Mucosa of rectum (tissue), 2 donors: ENCODE measurements at regions not wholly inside any gene's neighbourhood (a gene's known extent, or its start where the extent isn't known, plus 50 kb on each side); places are given as distances from the start of the nearest gene placed in this dataset.

Experiments
- H3K27ac ChIP-seq, 2 donors: one replicate each; pipeline ENCODE4 v1.7.0; 2013; ENCODE audit warnings: inconsistent platforms in 2 of 2, low read depth in 2 of 2, low read length in 2 of 2
- H3K27me3 ChIP-seq, 2 donors: one replicate each; pipeline ENCODE4 v1.7.0; 2013; ENCODE audit warnings: low read length in 2 of 2; ENCODE audit not compliant: control insufficient read depth in 2 of 2, insufficient read depth in 2 of 2
- H3K36me3 ChIP-seq, 2 donors: one replicate each; pipeline ENCODE4 v1.7.0; 2013; ENCODE audit warnings: low read length in 2 of 2; ENCODE audit not compliant: control insufficient read depth in 2 of 2, insufficient read depth in 2 of 2
- H3K4me1 ChIP-seq, 2 donors: one replicate each; pipeline ENCODE4 v1.7.0; 2013; ENCODE audit warnings: low read length in 2 of 2, mild to moderate bottlenecking in 1 of 2; ENCODE audit not compliant: control insufficient read depth in 2 of 2, insufficient read depth in 2 of 2
- H3K4me3 ChIP-seq, 2 donors: one replicate each; pipeline ENCODE4 v1.7.0; 2013; ENCODE audit warnings: low read length in 2 of 2
- H3K9ac ChIP-seq, 2 donors: one replicate each; pipeline ENCODE4 v1.7.0; 2013; ENCODE audit warnings: low read length in 2 of 2, low read depth in 1 of 2, mild to moderate bottlenecking in 1 of 2
- H3K9me3 ChIP-seq, 2 donors: one replicate each; pipeline ENCODE4 v1.7.0; 2013; ENCODE audit warnings: low read length in 2 of 2; ENCODE audit not compliant: control insufficient read depth in 2 of 2
- donor health status: healthy.
- donor health status: Normal muscosa, but diverticular disease.

DNA sequence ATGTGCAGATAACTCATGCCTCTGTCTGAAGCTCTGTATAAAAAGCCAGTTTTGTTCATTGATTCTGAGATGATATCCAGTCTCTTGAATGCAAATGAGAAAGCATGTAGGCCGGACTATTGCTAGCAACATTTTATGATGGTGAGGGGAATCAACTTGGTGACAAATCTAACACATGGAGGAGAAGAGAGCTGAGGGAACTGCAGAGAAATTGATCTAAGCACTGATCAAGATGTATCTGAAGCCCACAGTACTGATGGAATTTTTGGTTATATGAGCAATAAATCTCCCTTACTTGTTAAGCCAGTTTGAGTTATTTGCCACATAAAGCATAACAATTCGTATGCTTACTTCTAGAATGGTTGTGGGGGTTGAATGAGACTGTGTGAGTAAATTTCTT lies 295.6 kb upstream of the DDHD1 start:
- no peak overlapping the region for H3K27ac ChIP-seq
- H3K4me3 ChIP-seq = no peak overlapping the region
- no peak overlapping the region for H3K9ac ChIP-seq
- no peaks in the 10 kb centered on the region for H3K27me3 ChIP-seq
- H3K36me3 ChIP-seq = no peaks in the 10 kb centered on the region
- H3K4me1 ChIP-seq = peaks cover 8 to 17% of the 10 kb centered on the region in 2 donors
- H3K9me3 ChIP-seq = no peaks in the 10 kb centered on the region

DNA sequence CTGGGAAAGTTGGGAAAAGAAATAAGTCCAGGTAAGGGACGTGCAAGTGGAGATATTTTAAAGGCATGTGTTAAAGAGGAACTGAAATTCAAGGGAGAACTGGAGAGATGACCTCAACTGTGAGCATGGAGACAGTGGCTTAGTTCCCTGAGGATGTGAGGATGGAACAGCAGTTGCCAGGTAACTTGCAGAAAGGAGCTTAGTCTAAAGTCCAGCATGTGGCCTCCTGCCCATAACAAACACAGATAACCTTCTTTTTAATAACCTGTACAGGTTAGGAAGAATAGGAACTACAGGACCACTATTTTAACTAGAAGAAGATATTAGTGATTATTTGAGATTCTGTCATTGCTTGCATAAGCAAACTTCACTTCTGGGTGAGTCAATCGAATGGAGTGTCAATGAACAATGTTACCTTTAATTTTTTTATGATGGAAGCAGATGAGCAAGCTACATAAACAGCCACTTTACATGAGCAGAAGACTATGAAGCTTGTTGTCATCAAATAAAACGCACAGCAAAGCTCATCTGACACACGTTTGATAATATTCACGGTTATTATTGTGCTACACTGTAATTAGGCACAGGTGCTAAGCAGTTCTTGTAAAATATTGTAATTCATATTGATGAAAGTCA lies 291.7 kb upstream of the DDHD1 start:
- no peak overlapping the region for H3K9ac ChIP-seq
- H3K27me3 ChIP-seq = no peaks in the 10 kb centered on the region
- H3K4me3 ChIP-seq = no peak overlapping the region
- peaks cover 0 to 2% of the 10 kb centered on the region in 2 donors for H3K4me1 ChIP-seq
- no peaks in the 10 kb centered on the region for H3K9me3 ChIP-seq
- no peaks in the 10 kb centered on the region for H3K36me3 ChIP-seq
- no peak overlapping the region for H3K27ac ChIP-seq

DNA sequence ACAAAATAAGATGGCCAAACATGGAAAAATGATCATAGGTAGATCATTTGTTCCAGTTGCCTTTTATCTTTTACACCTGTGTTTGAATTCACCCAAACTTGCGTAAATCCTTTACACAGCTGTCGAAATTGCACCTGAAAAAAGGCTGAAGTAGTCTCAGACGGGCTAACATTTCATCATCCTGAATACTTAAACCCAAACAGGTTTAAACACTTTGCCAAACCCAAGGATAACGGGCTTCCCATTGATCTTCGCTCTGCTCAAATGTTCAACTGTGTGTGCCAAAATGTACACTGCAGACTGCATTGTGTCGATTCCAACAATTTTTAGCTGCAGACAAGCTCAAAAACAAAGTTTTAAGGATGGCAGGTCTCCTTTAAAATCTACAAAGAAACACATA lies 288.7 kb upstream of the DDHD1 start:
- Histone ChIP-seq H3K9me3 (no peaks in the 10 kb centered on the region), H3K27ac (no peak overlapping the region), H3K4me3 (no peak overlapping the region), H3K4me1 (no peaks in the 10 kb centered on the region), H3K36me3 (no peaks in the 10 kb centered on the region), H3K27me3 (no peaks in the 10 kb centered on the region), H3K9ac (no peak overlapping the region)

GRCh38 chr14:53437858-53438257 lies 284.7 kb upstream of the DDHD1 start:
- Histone ChIP-seq H3K27ac (no peak overlapping the region), H3K9ac (no peak overlapping the region), H3K4me1 (no peaks in the 10 kb centered on the region), H3K27me3 (no peaks in the 10 kb centered on the region), H3K9me3 (no peaks in the 10 kb centered on the region), H3K4me3 (no peak overlapping the region), H3K36me3 (no peaks in the 10 kb centered on the region)

DNA sequence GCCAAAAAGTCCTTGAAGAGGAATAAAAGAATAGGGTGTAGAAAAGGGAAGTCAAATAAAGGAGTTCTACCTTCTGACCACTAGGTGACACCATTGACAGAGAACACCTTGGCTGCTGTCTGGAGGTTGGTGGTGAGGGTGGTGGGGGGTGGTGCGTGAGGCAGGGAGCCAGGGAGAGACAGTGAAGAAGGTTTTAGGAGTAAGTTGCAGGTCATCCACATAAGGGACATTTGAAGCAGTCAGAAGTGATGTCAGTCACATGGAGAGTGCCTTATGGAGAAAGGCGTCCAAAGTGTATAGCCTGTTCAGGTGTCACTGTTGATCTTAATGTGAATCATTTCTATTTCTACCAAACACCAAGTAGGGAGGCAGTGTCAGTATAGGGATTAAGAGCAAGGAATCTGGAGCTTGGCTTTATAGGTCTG lies 279.3 kb upstream of the DDHD1 start:
- no peak overlapping the region for H3K9ac ChIP-seq
- no peak overlapping the region for H3K27ac ChIP-seq
- no peaks in the 10 kb centered on the region for H3K4me1 ChIP-seq
- H3K9me3 ChIP-seq = no peaks in the 10 kb centered on the region
- H3K27me3 ChIP-seq = no peaks in the 10 kb centered on the region
- H3K4me3 ChIP-seq = no peak overlapping the region
- H3K36me3 ChIP-seq = no peaks in the 10 kb centered on the region

DNA sequence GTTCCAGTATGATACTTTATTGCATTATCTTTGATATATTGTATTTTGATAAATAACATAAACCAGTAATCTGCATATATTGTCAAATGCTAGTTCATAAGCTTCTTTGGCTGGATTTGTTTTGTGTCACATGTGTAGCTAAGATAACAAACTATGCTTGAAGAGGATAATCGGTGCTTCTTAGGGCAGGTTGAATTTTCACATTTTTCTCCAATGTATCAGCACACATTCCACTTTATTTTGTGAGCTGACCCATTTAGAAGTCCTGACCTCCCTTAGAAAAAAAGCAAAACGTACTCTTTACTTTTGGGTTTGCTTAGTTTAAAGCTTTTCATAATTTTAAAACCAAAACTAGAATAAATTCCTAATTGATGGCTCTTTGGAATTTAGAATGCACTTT lies 277.7 kb upstream of the DDHD1 start:
- H3K27ac ChIP-seq = no peak overlapping the region
- H3K9ac ChIP-seq = no peak overlapping the region
- H3K4me1 ChIP-seq = no peaks in the 10 kb centered on the region
- H3K9me3 ChIP-seq = no peaks in the 10 kb centered on the region
- H3K36me3 ChIP-seq = no peaks in the 10 kb centered on the region
- H3K4me3 ChIP-seq = no peak overlapping the region
- H3K27me3 ChIP-seq = no peaks in the 10 kb centered on the region

GRCh38 chr14:53412819-53413675 lies 259.9 kb upstream of the DDHD1 start:
- Histone ChIP-seq H3K27ac (no peak overlapping the region), H3K4me3 (no peak overlapping the region), H3K27me3 (no peaks in the 10 kb centered on the region)

GRCh38 chr14:53411125-53411524 lies 258.0 kb upstream of the DDHD1 start:
- no peaks in the 10 kb centered on the region for H3K27me3 ChIP-seq
- H3K27ac ChIP-seq = no peak overlapping the region
- no peaks in the 10 kb centered on the region for H3K9me3 ChIP-seq
- no peak overlapping the region for H3K9ac ChIP-seq
- H3K4me1 ChIP-seq = no peaks in the 10 kb centered on the region
- no peak overlapping the region for H3K4me3 ChIP-seq
- H3K36me3 ChIP-seq = no peaks in the 10 kb centered on the region

More at GRCh38 chr14:53412819-53413675, 259.9 kb upstream of the DDHD1 start:
- no peaks in the 10 kb centered on the region for H3K9me3 ChIP-seq
- no peak overlapping the region for H3K9ac ChIP-seq
- no peaks in the 10 kb centered on the region for H3K4me1 ChIP-seq
- H3K36me3 ChIP-seq = no peaks in the 10 kb centered on the region

GRCh38 chr14:53409969-53410368 lies 256.8 kb upstream of the DDHD1 start:
- H3K9ac ChIP-seq = no peak overlapping the region
- no peaks in the 10 kb centered on the region for H3K4me1 ChIP-seq
- H3K27ac ChIP-seq = no peak overlapping the region
- no peaks in the 10 kb centered on the region for H3K36me3 ChIP-seq
- H3K9me3 ChIP-seq = no peaks in the 10 kb centered on the region
- no peak overlapping the region for H3K4me3 ChIP-seq
- H3K27me3 ChIP-seq = no peaks in the 10 kb centered on the region

- no peaks in the 10 kb centered on the region for H3K4me1 ChIP-seq
- H3K27ac ChIP-seq = no peak overlapping the region
- H3K9ac ChIP-seq = no peak overlapping the region
- H3K9me3 ChIP-seq = no peaks in the 10 kb centered on the region
- H3K27me3 ChIP-seq = no peaks in the 10 kb centered on the region
- no peaks in the 10 kb centered on the region for H3K36me3 ChIP-seq
- H3K4me3 ChIP-seq = no peak overlapping the region
Measured at GRCh38 chr14:53409289-53409688, 256.2 kb upstream of the DDHD1 start.
